ENCODE measurements at regions not wholly inside any gene's neighbourhood (a gene's known extent, or its start where the extent isn't known, plus 50 kb on each side); places are given as distances from the start of the nearest gene placed in this dataset.

DNA sequence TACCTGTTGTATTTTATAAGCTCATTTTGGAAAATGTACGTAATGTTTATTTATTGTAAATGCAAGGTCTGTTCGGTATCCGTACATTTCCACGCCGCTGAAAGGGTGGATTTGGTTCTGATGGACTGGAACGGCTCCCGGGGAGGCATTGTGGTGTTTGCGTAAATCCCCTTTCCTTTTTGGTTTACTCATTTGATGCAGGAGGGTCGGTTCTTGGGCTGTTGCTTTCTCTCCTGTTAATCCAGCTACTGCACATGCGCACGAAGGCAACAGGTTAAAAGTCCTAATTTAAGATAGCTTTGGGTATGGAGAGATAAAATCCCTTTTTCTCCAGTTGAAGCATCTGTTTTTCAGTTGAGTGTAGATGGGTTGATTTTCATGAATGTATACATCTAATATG is 224.4 kb downstream of the TM9SF2 start:
- H3K4me3 ChIP-seq (ENCODE audit: low read depth, low read length), result no peak overlapping the region
- DNase-seq (ENCODE audit: low read depth), result no peak

GRCh38 chr13:99724633-99725517 is 223.6 kb downstream of the TM9SF2 start:
- DNase-seq (ENCODE audit: low read depth), result no peak
- H3K4me3 ChIP-seq (ENCODE audit: low read depth, low read length), result no peak overlapping the region

GRCh38 chr13:99723878-99724277 is 222.6 kb downstream of the TM9SF2 start:
- no peak overlapping the region for H3K4me3 ChIP-seq (ENCODE audit: low read depth, low read length)
- DNase-seq (ENCODE audit: low read depth), result no peak

DNA sequence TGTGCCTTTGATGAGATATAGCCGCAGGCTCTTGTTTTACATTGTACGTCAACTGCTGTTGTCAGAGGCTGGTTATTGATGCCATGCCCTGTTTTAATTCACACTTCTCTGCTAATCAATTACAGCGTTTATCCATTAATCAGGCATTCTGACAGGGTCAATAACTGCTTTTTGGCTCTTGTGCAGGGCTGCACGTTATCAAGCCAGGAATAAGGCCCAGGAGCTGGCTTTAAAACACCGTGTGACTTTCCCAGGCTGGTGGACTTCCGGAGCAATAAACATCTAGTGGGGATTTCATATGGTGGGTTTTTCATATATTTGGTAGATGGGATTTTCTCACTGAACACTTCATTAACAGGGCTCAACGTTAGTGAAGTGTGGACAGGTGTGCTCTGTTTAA is 221.7 kb downstream of the TM9SF2 start:
- no peak overlapping the region for H3K4me3 ChIP-seq (ENCODE audit: low read depth, low read length)
- no peak for DNase-seq (ENCODE audit: low read depth)

DNA sequence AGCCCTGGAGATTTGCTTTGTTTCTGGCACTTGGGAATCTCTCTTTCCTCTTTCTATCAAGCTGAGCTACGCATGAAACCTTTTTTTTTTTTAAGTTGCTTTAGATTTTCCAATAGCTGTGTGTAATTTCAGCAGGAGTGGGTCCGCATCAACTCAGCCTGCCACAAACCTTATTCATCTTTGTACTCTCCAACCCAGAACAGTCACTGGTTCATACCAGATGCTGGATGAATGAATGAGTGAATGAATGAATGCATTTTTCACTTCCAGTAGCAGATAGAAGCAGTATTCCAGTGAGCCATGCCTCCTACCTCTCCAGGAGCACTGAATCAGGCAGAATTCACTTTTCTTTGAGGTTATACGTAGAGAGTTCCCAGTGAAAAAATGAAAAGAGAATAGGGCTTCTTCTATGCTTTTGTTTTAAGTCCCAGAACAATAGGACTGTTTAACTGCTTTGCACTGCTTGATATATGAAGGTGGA is 221.1 kb downstream of the TM9SF2 start:
- no peak for DNase-seq (ENCODE audit: low read depth)

GRCh38 chr13:99721606-99722337 is 220.5 kb downstream of the TM9SF2 start:
- no peak for DNase-seq (ENCODE audit: low read depth)
- no peak overlapping the region for H3K4me3 ChIP-seq (ENCODE audit: low read depth, low read length)

More for the DNA sequence above, 221.1 kb downstream of the TM9SF2 start:
- no peak overlapping the region for H3K4me3 ChIP-seq (ENCODE audit: low read depth, low read length)

DNA sequence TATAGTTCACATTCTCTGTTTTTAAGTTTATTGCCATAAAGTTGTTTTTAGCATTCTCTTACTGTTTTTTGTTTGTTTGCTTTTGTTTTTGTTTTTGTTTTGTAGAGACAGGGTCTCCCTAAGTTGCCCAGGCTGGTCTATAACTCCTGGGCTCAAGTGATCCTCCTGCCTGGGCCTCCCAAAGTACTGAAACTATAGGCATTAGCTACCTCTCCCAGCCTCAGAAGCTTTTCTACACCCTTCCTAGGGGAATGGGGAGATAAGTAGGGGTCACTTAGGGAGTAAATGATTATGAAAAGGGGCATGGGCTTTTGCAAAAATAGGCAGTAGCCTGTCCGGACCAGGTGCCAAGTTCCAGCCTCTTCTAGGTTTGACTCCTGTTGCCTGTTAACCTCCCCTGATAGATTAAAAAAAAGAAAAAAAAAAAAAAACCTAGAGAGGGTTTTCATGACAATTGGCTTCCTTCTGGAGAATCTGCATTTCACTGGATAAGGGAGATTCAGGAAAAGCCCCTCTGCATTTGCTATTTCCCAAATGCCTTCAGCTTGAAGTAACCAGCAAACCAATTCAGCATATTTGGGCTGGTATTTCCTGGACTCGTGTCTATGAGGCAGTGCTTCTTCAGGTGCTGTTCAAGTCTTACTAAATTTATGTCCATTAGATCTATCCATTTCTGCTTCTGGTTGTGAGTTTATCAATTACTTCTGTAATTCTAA is 216.8 kb downstream of the TM9SF2 start:
- no peak overlapping the region for H3K4me3 ChIP-seq (ENCODE audit: low read depth, low read length)

GRCh38 chr13:99709134-99709533 is 207.9 kb downstream of the TM9SF2 start:
- H3K4me3 ChIP-seq (ENCODE audit: low read depth, low read length), result no peak overlapping the region
- no peak for DNase-seq (ENCODE audit: low read depth)

More for the DNA sequence above, 216.8 kb downstream of the TM9SF2 start:
- DNase-seq (ENCODE audit: low read depth), result no peak

DNA sequence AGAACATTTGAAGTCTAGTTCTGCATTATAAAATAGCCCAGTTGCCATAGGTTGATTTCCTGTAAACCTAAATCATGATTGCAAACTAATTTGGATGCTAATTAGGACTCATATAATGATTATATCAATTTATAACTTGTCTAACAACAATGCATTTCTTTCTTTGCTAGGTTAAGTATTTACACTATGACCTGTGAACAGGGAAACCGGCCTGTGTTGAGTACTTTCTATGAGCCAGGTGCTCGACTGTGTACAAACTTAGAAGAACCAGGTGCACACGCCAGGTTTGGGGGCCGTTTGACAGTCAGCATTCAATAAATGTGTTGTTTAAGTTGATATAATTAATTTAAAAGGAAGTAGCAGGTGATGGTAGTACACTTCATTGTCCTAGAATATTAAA is 203.1 kb downstream of the TM9SF2 start:
- H3K4me3 ChIP-seq (ENCODE audit: low read depth, low read length), result no peak overlapping the region
- no peak for DNase-seq (ENCODE audit: low read depth)

GRCh38 chr13:99703908-99704307 is 202.6 kb downstream of the TM9SF2 start:
- no peak for DNase-seq (ENCODE audit: low read depth)

DNA sequence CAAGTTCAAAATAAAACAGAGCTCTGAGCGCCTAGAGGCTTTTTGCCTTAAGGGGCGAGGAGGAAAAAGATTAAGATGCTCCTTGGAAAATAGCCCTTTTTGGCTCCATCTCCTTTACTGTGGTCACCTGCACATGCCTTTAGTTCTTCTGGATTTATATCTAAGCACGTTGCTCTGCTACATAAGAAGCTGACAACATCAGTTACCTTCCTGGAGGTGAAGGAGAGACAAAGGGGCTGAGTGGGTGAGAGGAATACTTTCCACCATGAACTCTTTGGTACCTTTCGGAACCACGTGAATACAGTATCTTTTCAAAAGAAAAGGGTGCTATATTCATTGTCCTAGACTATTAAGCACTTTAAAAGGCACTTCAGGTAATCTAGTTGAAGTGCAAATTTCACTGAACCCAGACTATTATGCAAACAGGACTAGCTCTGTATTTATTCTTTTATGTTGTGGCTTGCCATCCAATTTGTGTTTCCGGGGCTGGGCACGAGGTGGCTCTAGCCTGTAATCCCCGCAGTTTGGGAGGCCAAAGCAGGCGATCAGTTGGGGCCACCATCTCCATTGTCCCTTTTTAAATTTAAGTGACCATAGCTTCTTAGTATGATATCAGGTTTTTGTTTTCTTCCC is 201.5 kb downstream of the TM9SF2 start:
- H3K4me3 ChIP-seq (ENCODE audit: low read depth, low read length), result no peak overlapping the region
- DNase-seq (ENCODE audit: low read depth), result no peak

More at GRCh38 chr13:99703908-99704307, 202.6 kb downstream of the TM9SF2 start:
- no peak overlapping the region for H3K4me3 ChIP-seq (ENCODE audit: low read depth, low read length)

DNA sequence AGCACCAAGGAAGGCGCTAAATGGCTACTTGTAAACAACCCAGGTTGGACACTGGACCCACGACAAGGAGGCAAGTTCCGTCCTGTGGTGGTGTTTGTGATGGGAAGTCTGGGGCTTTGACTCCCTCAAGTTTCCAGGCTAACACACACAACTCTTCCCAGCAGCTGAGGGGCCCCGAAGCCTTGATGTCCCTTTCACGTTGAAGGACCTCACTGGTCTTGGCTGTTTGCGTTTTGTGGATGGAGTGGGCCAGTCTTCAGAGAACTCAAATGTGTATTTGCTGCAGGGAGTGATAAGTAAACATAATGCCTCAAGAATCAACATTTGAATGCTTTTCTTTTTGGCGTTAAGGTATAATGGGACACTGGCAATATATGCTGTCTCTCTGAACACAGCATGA is 199.2 kb downstream of the TM9SF2 start:
- no peak for DNase-seq (ENCODE audit: low read depth)
- H3K4me3 ChIP-seq (ENCODE audit: low read depth, low read length), result no peak overlapping the region

DNA sequence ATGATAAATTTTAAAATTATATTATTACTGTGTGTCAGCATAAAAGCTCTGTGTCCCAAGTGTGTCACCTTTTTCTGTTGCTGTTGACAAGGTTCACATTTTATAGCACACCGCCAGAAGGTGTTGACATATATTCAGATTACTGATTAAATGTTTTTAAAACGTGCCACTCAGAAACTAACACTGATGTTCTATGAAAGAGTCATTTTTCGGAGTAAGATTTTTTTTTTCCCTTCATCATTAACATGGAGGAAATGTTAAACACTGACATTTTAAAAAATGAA is 197.5 kb downstream of the TM9SF2 start:
- H3K4me3 ChIP-seq (ENCODE audit: low read depth, low read length), result no peak overlapping the region

DNA sequence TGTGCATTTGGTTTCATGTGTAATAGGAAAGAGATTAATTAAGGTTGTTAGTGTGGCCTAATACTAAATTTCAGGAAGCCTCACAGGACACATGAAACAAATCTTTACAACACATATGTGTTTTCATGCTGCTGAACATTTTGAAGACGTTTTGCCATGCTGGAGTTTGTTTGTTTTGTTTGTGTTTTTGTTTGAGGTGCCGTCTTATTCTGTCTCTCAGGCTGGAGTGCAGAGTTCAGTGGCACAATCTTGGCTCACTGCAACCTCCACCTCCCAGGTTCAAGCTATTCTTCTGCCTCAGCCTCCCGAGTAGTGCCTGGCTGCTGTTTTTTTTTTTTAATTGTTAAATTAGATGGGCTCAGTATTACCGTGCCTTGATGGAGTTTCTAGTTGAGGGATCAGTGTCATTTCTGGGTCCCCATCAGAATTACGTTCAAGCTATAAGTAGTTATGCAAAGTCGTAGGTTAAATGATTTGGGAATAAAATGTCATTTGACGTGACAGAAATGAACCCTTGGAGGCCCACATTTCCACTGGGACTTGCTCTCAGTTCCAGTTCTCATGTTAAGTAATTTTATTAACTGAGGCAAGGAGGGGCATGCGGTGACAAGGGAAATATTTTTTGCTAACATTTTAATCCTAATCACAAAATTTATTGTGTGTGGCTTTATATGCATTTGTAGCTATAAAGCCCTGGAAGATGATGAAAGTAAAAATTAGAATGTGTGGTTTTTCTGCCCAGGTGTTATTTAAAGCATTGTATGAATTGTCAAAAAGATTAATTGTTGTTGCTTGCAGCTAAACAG is 196.9 kb downstream of the TM9SF2 start:
- H3K4me3 ChIP-seq (ENCODE audit: low read depth, low read length), result no peak overlapping the region
- DNase-seq (ENCODE audit: low read depth), result no peak

More for the DNA sequence above, 197.5 kb downstream of the TM9SF2 start:
- no peak for DNase-seq (ENCODE audit: low read depth)

GRCh38 chr13:99695857-99696256 is 194.6 kb downstream of the TM9SF2 start:
- no peak overlapping the region for H3K4me3 ChIP-seq (ENCODE audit: low read depth, low read length)
- DNase-seq (ENCODE audit: low read depth), result no peak

DNA sequence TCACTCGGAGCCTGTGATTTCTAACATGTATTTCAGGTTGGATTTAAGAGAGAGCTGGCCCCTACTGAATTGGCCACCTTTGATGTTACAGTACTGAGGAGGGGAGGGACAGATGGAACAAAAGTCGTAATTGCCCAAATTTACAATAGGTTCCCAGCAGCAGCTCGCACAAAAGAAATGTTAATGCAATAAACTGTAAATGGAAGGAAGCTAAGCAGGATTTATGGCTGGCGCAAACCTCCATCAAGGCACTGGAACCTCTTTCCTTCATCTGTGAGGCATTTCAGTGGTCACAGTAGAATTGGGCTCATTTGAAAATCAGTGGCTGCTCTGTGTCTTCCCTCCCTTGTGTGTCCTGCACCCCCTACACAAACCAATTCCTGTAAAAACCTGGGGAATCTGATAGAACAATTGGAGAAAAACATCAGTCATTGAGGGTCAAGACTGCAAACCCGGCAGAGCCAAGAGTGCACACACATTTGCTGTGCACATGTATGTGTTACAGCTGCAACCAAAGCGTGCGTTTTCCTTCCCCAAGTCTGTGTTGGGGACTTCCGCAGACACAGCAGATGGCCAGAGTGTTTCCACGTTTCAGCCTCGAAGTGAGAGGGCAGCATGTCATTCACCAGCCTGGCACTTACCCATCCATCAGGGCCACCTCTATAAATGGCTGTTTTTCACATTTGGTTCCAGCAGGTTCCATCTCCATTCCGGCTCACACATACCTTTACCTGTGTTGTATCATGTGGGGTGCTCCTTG is 192.8 kb downstream of the TM9SF2 start:
- no peak overlapping the region for H3K4me3 ChIP-seq (ENCODE audit: low read depth, low read length)
- DNase-seq (ENCODE audit: low read depth), result no peak

DNA sequence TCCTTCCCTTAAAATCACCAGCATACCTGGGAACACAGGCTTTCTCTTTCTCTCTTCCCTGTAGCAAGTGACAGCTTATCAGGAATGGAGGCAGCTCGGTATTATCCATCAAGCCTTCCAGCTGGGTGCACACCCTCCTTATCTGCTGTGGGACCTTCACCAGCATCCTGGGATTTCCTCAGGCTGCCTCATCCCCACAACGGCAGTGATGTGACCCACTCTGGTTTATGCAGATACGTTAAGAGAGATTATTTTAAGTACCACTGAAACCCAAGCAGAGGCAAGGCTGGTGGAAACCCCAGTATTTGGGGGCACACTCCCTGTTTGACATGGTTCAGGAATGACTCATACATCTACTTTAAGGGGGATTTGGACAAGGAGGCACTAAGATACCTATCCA is 192.1 kb downstream of the TM9SF2 start:
- DNase-seq (ENCODE audit: low read depth), result no peak
- H3K4me3 ChIP-seq (ENCODE audit: low read depth, low read length), result no peak overlapping the region

DNA sequence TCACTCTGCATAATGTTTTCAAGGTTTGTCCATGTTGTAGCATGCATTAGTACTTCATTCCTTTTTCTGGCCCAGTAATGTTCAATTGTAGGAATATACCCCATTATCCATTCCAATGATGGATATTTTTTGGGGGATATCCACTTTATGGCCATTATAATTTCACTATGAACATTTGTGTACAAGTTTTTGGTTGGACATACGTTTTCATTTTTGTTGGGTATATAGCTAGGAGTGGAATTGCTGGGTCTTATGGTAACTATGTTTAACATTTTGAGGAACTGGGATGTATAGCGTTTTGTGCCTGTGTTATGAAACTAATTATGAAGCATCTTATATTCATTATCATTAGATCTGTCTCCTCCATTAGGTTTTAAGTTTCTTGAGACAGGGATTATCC is 191.6 kb downstream of the TM9SF2 start:
- H3K4me3 ChIP-seq (ENCODE audit: low read depth, low read length), result no peak overlapping the region
- DNase-seq (ENCODE audit: low read depth), result no peak

All from skeletal muscle cell (primary cell).